HL-60 (cell line): ENCODE measurements at regions not wholly inside any gene's neighbourhood (a gene's known extent, or its start where the extent isn't known, plus 50 kb on each side); places are given as distances from the start of the nearest gene placed in this dataset.

Source experiments
- GABPA ChIP-seq: IDR thresholded peaks from 2 replicates; pipeline ENCODE4 v1.6.1; 2012; ENCODE audit warnings: low read depth
- POLR2AphosphoS5 ChIP-seq: IDR thresholded peaks from 2 replicates; pipeline ENCODE4 v1.6.1; 2012; ENCODE audit warnings: low read depth
- TF ChIP-seq, protein P1 (sequence below): IDR thresholded peaks from one replicate; pipeline ENCODE4 v1.5.1; 2011; ENCODE audit warnings: low read length, control low read depth, inconsistent platforms; ENCODE audit not compliant: insufficient read depth

DNA sequence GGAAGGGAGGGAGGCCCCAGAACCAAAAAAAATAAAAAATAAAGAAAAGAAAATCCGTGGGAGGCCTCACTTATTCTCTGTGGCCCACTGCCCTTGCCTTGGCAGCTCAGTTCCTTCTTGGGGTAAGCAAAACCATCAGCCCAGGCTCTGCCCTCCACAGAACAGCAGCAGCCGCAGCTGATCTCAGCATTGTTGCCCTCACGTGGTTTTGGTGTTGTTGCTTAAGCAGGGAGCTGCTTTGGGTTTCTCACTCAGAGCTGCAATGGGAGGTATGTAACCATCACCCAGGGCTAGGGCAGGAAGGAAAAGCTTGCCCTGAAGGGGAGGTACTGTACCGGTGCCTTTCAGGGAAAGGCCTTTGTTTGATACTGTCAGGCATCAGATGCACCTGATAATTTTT is 374.7 kb upstream of the WWC1 start:
- TF ChIP-seq, protein P1, sequence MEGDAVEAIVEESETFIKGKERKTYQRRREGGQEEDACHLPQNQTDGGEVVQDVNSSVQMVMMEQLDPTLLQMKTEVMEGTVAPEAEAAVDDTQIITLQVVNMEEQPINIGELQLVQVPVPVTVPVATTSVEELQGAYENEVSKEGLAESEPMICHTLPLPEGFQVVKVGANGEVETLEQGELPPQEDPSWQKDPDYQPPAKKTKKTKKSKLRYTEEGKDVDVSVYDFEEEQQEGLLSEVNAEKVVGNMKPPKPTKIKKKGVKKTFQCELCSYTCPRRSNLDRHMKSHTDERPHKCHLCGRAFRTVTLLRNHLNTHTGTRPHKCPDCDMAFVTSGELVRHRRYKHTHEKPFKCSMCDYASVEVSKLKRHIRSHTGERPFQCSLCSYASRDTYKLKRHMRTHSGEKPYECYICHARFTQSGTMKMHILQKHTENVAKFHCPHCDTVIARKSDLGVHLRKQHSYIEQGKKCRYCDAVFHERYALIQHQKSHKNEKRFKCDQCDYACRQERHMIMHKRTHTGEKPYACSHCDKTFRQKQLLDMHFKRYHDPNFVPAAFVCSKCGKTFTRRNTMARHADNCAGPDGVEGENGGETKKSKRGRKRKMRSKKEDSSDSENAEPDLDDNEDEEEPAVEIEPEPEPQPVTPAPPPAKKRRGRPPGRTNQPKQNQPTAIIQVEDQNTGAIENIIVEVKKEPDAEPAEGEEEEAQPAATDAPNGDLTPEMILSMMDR = no peak
- TF ChIP-seq GABPA (no peak), POLR2AphosphoS5 (no peak)
